NT2/D1 (cell line): ENCODE measurements at regions not wholly inside any gene's neighbourhood (a gene's known extent, or its start where the extent isn't known, plus 50 kb on each side); places are given as distances from the start of the nearest gene placed in this dataset.

Source experiments
- SUZ12 ChIP-seq: IDR thresholded peaks from 2 replicates; pipeline ENCODE4 v1.6.1; 2011; ENCODE audit not compliant: insufficient read length, insufficient read depth; ENCODE audit errors: extremely low read depth
- ZNF274 ChIP-seq: IDR thresholded peaks from 2 replicates; pipeline ENCODE4 v1.6.1; 2011; ENCODE audit warnings: mild to moderate bottlenecking, low read depth, low read length

DNA sequence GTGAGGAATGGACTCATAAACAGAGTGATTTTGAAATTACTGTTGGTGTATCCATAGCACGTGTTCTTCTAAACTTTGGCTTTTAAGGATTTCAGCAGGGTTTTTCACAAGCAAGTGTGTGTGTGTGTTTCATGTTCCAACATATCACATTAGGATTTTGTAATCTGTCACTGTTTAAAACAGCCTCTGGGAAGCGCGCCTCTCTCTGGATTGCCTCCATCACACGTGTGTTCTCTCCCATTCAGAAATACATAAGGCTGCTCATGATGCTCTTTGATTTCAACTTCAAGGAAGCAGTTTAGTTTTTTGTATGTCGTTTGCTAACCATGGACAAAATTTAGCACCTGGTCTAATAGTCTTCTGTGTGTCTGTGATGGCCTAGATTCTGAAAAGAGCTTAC lies 370.4 kb downstream of the MTX2 start:
- TF ChIP-seq ZNF274 (no peak), SUZ12 (no peak)
